Islet of Langerhans (tissue), 1 donor: ENCODE measurements at regions not wholly inside any gene's neighbourhood (a gene's known extent, or its start where the extent isn't known, plus 50 kb on each side); places are given as distances from the start of the nearest gene placed in this dataset.

Experiments used
- FAIRE-seq: peaks from one replicate; lab custom pipeline; 2011; peaks lifted over from hg19 to GRCh38; lab: Jason Lieb, UNC

DNA sequence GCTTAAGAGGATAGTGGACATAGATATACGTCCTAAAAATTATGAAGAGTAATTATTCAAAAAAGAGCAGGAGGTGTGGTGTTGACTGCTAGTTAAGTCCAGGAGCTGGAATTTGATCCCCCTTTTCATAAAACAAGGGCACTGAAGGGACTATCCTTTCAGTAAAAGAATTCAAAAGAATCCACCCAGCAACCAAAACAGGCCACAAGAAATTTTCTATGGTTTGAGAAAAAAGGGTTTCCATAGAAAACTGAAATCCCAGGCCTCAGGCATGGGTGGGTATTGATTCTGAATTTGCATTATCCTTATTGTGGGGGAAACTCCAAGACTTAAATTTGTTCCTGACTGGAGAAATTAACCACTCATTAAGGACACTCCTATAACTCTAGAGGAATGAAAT lies 269.0 kb upstream of the MPDZ start:
- FAIRE-seq = no peak

DNA sequence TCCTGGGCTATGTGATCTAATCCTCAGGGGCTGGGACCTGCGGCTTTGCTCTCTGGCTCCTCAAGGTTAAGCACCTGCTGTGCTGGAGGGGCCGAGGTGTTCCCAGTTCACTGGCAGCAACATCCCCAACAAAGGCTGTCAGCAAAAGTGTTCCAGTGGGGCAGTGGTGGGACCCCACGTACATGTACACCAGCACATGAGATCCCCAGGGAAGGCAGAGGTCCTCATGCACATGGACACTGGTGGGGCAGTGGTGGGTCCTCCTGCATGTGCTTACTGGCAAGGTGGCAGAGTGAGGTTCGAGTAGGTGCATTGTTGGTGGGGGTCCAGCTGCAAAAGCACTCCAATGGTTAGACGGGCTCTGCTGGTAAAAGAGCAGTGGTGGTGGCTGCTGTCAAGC lies 255.6 kb upstream of the MPDZ start:
- FAIRE-seq = no peak

DNA sequence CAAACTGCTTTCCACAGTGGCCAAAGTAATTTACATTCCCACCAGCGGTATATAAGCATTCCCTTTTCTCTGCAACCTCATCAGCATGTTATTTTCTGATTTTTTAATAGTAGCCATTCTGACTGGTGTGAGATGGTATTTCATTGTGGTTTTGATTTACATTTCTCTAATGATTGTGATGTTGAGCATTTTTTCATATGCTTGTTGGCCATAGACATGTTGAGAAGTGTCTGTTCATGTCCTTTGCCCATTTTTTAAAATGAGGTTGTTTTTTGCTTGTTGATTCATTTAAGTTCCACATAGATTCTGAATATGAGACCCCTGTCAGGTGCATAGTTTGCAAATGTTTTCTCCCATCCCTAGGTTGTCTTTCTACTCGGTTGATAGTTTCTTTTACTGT lies 254.5 kb upstream of the MPDZ start:
- no peak for FAIRE-seq

DNA sequence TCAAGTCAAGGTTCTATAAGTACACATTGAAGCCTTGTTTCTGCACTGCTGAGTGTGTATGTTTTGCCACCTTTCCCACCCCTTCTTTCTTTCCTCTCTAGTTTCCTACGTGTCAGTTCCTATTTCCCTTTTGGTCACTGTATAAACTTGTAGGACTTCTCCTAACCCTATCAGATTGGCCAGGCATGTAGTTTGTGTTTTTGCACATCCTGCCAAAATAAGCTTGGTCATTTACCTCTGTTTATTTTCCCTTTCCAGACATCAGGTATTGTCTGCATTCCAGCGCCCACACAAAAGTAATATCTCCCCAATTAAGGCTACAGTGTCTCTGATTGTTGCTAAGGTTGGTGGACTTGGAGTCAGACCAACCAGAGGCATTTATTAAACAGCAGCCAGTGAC lies 252.9 kb upstream of the MPDZ start:
- no peak for FAIRE-seq

DNA sequence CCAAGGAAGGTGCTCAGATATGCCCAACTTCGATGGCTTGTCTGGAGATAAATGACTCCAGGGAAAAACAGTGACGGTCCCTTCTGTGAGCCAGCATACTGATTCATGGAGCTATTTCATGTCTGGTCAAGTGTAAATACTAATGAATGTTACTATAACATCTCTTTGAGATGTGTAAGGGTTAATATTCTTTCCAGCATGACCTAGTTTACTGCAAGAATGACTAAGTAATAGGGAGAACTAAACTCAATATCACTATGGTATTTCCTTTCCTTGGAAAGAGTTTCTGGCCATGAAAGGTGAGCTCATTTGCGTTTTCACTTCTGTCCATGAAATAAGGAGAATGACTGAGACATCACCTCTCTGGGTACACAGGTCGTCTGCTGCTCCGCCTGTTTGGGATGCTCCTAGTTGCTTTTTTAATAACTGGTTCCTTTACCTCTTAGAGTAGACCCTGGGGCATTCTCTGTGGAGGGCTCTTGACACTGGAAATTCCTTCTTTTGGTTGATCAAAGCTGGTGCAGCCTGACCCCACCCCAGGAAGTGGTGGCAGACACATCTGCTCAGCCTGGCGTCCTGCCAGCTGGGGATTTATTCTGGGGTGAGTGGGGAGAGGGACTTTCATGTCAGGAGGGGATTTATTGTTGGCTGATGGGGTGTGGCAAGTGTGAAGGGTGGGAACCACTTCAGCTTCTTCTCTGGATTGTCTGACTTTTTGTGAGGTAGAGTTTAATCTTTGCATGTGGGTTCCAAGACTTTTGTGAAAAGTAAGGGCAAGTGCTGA lies 250.0 kb upstream of the MPDZ start:
- no peak for FAIRE-seq

DNA sequence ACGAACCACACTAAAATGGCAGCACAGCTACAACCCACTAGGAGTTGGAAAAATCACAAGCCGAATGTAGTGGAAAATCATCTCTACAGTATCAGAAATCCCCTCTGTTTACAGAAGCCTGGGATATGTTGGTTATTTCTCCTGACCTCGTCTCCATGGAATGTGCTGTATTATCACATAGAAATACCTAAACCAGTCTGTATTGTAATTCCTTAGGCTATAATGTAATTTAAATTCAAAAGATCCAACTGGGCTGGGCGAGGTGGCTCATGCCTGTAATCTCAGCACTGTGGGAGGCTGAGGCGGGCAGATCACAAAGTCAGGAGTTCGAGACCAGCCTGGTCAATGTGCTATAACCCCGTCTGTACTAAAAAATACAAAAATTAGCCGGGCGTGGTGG lies 244.8 kb upstream of the MPDZ start:
- no peak for FAIRE-seq

DNA sequence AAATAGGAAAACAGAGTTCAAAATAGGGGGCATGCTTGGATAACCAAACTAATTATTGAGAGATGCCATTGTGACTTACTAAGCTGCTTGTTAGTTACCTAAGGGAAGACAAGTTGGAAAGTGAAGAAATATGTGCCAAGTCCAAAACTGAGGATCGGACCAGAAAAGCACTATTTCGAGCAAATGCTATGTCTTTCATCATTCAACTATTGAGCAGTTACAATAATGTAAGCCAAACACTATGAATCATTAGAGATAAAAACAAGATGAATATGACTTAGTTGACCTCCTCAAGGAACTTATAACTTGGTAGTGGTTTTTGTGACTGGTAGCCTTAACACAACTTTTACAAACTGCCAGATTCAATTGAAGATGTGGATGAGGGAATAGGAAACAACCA lies 240.6 kb upstream of the MPDZ start:
- no peak for FAIRE-seq

DNA sequence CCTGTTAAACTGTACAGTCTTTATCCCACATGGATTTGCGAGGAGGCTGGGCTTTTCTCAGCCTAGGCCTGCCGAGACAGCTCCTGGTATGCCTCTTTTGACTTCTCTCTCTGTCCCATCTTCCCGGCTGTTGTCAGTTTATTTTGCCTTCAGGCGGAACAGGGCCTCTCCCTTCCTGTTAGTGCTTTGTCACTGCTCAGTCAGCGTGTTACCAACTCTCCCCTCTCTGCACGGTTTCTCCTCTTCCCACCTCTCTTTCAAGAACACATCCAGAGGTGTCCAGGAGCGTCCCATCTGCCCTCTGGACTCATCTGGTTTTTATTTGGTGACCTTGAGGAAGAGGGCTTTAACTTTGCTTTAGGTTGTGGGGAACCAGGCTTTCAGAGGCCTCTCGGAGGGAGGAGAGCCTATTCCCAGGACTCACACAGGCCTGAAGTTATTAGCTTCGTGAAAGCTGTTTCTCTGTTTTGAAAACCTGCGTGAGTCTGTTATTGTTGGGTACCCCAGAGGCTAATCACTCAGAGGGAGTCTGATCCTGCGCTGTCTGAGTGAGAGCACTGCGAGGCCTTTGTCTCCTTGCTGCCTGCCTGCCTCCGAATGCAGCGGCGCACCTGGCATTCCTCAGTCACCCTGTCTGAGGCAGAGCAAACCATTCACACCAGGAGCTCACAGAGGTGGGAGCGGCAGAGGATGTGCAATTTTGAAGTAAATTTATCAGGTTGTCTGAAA lies 234.4 kb upstream of the MPDZ start:
- FAIRE-seq = no peak

DNA sequence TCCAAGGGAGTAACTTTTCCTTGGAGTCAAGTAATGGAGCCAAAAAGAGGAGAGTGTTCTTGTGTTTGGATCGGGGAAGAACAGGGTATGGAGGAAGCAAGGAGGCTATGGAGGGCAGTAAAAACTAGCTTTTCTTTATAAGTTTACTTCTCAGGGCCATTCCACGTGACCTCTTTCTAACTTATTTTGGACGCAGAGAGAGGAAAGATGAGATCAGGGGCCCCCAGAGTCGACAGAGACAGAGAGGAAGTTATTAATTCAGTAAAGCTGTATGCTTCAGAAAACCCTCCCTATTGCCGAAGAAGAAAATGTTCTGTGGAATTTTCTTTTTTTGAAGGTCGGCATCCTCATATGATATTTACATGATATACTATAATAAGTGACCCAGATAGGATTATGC lies 233.8 kb upstream of the MPDZ start:
- FAIRE-seq = no peak

DNA sequence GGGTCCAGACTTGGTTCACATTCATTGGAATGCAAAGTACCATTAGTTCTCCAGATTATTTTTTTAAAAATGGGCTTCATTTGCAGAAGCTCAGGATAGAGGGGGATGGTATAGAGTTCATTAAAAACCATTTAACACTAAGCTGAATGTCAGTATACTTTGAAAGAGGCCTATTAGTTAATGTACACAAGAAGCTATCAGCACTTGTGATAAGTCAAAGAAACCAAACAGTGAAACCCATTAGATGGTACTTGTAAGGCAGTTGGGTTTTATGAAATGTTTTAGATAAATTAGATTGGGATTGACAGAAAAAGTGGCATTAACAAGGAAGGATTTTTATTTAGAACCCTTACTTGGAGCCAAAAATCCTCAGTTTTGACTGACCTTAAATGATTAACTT lies 229.2 kb upstream of the MPDZ start:
- FAIRE-seq = no peak

DNA sequence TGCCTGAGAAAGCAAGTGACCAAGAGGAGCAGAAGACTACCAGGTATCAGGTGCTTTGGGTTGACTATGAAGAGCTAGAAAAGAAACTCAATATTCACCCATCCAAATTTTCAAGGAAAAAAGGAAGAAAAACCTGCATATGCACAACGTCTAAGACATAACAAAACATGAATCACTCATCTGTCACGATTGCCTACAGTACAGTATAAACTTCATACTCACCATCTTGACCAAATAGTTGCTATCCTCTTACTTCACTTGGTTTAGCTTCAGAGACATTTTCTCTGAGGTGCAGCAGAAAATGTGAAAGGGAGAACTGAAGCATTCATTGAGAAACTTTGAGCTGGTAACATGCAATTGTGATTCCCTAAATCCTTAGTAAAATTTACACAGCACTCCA lies 228.6 kb upstream of the MPDZ start:
- FAIRE-seq = no peak

DNA sequence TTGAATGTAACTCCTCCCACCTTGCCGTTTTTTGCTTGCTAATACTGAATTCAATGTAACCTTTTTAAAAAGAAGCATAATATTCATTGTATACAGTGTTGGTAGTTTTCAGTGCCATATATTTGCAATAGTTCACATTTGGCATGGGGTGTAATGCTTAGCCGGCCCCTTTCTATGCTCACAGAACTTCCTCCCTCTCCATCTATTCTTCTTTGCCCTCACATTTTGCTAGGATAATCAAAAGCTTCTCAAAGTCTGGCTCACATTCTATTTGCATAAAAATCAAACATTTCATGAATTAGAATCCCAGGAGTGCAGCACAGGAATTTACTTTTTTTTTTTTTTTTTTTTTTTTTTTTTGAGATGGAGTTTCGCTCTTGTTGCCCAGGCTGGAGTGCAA lies 226.3 kb upstream of the MPDZ start:
- no peak for FAIRE-seq

DNA sequence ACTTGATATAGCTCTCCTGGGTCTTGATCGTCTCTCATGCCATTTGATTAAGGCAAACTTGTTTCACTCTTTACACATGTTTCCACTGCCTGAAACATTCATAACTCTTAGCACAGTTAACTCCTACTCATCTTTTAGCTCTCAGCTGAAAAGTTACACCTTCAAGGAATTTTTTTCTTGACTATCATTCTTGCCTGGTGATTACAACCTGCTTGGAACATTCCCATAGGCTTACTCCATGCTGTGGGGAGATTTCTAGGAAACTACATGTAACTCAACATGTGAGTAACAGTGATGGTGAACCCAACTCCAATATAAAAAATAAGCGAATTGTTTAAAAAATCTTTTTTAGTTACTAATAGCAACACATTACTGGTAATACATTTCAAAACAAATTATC lies 224.1 kb upstream of the MPDZ start:
- FAIRE-seq = no peak

DNA sequence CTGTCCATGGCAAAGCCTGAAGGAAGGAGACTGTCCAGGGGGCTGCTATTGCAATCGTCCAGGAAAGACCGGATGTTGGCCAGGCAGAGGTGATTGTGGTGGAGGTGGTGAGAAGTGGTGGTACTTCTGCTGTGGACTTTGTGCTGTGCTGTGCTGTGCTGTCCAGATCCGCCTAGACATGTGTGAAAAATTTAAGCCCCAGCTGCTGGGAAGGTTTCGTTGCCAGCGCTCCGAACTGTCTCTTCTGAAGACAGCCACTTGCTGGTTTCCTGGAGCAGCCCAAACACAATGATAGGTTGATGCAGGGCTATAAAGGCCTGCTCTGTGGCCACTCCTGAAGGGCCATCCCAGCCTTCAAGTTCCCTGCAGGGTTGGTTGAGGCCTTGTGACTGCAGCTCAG lies 223.0 kb upstream of the MPDZ start:
- FAIRE-seq = no peak

DNA sequence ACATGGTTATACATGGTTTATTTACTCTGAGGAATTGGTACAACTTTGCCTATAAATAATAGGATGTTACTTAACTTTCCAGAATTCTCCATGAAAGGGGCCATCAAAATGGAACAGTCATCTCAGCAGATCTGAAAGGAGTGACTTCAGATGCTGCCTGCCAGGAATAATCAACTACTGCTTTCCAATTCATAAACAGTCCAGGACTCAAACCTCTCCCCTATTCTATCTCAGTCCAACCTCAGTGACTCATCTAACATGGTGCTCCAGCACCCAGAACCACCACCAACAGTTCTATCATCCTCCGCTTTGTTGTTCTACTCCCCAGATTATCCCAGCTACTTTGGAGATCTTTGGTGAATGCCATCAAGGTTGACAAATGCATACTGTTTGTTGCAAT lies 221.5 kb upstream of the MPDZ start:
- no peak for FAIRE-seq

DNA sequence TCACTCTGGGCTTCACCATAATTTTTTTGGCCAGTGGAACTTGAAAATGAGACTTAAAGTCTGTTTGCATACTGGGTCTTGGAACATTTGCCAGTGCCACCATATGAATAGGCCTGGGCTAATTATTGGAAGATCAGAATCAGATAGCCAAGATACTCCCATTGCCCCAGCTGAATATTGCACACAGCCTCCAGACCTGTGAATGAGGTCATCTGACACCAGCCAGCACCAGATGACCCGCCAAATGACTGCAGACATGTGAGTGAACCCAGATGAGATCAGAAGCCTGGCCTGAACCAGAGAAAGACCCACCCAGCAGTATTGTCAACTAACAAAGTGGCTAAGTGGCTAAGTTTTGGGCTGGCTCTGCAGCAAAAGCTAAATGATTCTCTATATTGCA lies 220.5 kb upstream of the MPDZ start:
- FAIRE-seq = no peak

DNA sequence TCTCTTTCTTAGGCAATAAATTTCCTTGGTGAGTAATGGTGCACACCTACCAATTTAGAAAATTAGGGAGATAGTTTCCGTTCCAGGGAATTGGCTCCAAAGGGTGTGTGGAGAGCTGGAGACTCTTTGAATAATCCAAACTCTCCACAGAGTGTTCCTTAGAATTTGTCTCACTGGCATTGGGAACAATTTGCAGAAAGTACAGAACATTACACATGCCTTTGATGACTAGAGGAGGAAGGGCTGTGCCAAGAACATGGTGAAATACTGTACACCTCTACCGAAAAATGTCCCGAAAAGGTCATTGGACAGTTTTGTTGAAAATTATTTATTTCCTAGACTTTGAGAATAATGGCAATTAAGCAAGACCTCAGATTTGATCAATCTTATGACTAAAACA lies 214.2 kb upstream of the MPDZ start:
- no peak for FAIRE-seq

DNA sequence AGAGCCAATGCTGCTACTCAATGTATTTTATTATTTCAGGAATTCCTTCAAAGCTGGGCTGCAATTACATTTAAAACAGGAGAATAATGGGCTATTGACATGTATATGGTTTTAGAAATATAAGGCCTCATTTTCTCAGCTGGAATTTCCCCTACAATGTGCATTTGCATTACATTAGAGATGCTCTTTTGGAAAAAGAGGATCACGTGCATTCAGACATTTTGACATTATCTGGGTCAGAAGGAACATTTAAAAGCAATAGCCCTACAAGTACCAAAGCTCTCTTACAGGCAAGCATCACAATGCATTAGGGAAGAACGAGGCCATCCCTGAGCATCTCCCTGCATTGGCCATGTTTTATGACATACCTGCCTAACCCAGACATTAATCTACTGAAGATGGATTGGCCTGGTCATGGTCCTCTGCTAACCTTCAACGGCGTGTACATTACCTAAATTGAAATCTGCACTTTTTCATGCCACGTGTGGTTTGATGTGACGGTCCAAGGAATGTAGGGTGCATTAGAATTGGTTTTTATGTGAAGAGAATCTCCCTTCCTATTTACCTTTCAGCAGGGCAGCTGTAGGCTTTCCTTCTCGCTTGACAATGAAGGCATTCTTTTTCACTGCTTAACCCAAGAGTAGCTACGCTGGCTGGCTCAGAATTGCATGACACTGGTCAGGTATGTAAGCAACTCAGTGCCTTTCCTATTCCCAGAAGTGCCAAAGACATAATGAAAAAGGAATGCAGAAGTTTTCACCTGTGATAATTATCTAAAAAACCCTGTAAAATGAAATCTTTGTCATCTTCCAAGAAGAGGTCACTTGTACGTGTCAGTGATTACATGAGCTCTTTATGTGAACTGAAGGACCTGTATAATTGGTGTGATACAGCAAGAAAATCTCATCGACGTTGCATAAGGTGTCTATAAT lies 212.3 kb upstream of the MPDZ start:
- no peak for FAIRE-seq

DNA sequence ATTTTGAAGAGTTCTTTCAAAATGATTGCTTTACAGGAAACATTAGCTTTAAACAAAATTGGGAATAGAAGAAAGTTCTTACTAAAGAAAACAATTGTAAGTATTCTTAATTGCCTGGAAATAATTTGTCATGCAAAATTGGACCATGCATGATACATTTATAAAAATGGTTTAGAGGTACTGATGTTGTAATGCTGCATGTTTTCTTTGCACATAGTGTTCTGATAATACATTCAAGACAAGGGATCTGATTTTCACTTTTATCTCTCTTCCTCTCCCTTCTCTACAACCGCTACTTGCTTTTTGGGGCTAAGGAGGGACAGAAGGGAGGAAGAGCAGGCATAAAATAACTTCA lies 211.6 kb upstream of the MPDZ start:
- FAIRE-seq = no peak

DNA sequence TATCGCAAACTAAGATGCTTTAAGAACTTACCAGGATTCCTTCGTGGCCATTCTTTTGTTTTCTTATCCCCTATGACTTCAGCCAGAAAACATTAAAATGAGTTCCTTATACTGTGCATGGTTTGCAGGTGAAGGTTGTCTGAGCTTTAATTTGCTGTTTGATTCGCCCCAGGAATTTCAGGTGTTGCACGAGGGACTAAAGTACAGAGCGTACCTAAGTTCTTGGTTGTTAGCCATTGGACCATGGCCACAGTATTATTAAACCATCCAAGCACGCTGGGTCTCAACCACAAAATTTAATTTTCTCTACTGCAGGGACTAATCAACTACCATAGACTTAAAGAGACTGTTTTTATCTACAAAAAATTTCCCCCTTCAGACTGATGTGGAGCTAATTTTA lies 208.4 kb upstream of the MPDZ start:
- FAIRE-seq = no peak

DNA sequence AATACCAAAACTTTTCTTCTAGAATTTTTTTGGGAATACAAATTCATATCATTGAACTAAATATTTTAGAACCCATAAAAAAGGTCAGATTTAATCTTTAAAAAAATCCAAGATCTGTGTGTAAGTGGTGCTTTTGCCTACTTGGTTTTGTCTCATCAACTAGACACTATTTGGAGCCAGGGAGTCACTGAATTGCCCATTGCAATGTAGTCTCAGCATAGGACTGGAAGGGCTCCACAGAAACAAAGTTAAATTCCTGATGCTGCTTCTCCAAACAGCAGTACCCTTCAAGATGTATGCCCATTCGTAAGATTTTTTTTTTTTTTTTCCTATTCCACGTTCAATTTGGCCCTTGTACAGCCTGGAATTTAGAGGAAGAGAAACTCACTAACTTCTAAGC lies 208.0 kb upstream of the MPDZ start:
- FAIRE-seq = no peak

DNA sequence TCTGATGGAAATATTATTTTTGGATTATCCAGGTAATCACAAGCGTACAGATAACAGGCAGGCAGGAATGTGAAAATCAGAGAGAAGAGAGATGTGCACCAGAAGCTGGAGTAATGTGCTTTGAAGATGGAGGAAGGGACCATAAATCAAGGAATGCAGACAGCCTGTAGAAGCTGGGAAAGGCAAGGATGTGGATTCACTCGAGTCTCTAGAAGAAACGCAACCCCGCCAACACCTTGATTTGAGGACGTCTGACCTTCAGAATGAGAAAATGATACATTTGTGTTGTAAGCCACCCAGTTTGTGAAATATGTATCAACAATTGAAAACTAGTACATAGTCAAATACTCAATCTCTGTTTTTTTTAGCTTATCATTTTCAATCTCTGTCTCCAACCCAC lies 207.6 kb upstream of the MPDZ start:
- FAIRE-seq = no peak

DNA sequence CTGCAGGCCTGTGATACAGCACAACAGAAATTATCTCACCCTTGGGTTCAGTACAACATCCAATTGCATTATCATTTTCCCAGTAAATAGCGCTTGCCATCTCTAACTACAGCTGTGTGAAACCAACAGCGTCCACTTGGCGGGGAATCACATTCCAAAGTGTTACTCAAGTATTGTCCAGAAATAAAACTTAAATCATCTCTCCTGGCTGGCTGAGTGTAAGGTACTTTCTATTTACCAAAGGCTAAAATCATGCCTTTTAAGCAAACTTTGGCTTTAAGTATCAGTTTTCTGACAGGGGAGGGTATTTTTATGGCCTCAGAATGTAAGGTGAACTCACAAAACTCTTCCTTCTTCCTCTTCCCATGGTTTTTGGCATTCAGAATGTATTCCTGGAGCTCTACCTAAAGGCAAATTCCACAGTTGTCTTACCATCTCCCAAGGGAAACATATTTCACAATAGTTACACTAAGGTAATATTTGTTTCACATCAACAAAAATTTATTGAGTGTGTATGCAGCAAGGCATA lies 205.6 kb upstream of the MPDZ start:
- FAIRE-seq = no peak
